Natural killer cell treated with Interleukin-12 subunit alpha and Interleukin-12 subunit beta and Interleukin-15 and Interleukin-18, amount 100 ng/mL, for 72 hours (primary cell): ENCODE measurements at regions not wholly inside any gene's neighbourhood (a gene's known extent, or its start where the extent isn't known, plus 50 kb on each side); places are given as distances from the start of the nearest gene placed in this dataset.

Experiments
- ATAC-seq, 2 donors: fragments of 150-1000 bp; cut with Tn5 transposase in 1 of 2; sonication (Bioruptor Pico), chemical (Tn5 transposase) in 1 of 2; 2 replicates each; pipeline ENCODE4 v1.10.0; 2021
- DNase-seq: peaks from one replicate; pipeline ENCODE4 v3.0.0; 2022; ENCODE audit warnings: low spot score
- H3K27ac Mint-ChIP-seq, 2 donors: 1 replicate in 1 of 2; 2 replicates in 1 of 2; pipeline ENCODE4 v1.8.0; 2022; ENCODE audit warnings: mixed read lengths in 2 of 2, mild to moderate bottlenecking in 1 of 2, moderate library complexity in 1 of 2
- H3K27me3 Mint-ChIP-seq, 2 donors: 1 replicate in 1 of 2; 2 replicates in 1 of 2; pipeline ENCODE4 v1.8.0; 2022; ENCODE audit warnings: mixed read lengths in 2 of 2
- H3K36me3 Mint-ChIP-seq: one replicate; pipeline ENCODE4 v1.8.0; 2022; ENCODE audit warnings: mixed read lengths
- H3K4me1 Mint-ChIP-seq, 2 donors: 1 replicate in 1 of 2; 2 replicates in 1 of 2; pipeline ENCODE4 v1.8.0; 2022; ENCODE audit warnings: low read depth in 2 of 2, mixed read lengths in 2 of 2, mild to moderate bottlenecking in 1 of 2
- H3K4me3 Mint-ChIP-seq: one replicate; pipeline ENCODE4 v1.8.0; 2022; ENCODE audit warnings: mixed read lengths
- H3K9me3 Mint-ChIP-seq: 2 replicates; pipeline ENCODE4 v1.8.0; 2022; ENCODE audit warnings: mixed read lengths

DNA sequence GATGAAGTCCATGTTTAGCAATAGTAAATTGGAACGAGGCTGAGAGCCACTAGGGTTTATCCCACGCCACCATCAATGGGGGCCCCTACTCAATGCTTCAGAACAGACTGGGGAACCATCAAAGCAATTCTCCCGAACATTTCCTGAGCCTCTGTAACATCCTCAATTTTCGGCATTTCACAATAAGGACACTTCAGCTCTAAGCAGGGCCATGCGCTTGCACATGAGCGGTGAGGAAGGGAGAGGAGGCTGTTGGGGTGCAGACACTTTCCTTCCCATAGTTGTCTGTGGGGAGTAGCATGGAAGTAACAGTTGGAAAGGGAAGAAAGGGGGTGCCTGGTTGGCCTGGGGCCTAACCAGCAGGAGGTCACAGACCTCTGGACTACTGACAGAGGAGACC is 129.9 kb upstream of the PRMT8 start:
- H3K27me3 Mint-ChIP-seq, result peaks cover 15 to 28% of the 10 kb centered on the region in 2 donors

GRCh38 chr12:3362737-3363136 is 128.3 kb upstream of the PRMT8 start:
- no peak overlapping the region for H3K4me3 Mint-ChIP-seq
- H3K36me3 Mint-ChIP-seq, result no peaks in the 10 kb centered on the region
- H3K9me3 Mint-ChIP-seq, result no peaks in the 10 kb centered on the region
- ATAC-seq (no peak), DNase-seq (no peak)
- peaks cover 0 to 2% of the 10 kb centered on the region in 2 donors for H3K4me1 Mint-ChIP-seq
- H3K27me3 Mint-ChIP-seq, result peaks cover 15 to 24% of the 10 kb centered on the region in 2 donors
- no peak overlapping the region for H3K27ac Mint-ChIP-seq

More for the DNA sequence above, 129.9 kb upstream of the PRMT8 start:
- no peak for DNase-seq
- no peaks in the 10 kb centered on the region for H3K9me3 Mint-ChIP-seq
- ATAC-seq, result peak in 1 of 2 donors; percentile 22
- no peaks in the 10 kb centered on the region for H3K36me3 Mint-ChIP-seq
- H3K4me3 Mint-ChIP-seq, result no peak overlapping the region
- H3K4me1 Mint-ChIP-seq, result peaks cover 0 to 2% of the 10 kb centered on the region in 2 donors
- H3K27ac Mint-ChIP-seq, result no peak overlapping the region

DNA sequence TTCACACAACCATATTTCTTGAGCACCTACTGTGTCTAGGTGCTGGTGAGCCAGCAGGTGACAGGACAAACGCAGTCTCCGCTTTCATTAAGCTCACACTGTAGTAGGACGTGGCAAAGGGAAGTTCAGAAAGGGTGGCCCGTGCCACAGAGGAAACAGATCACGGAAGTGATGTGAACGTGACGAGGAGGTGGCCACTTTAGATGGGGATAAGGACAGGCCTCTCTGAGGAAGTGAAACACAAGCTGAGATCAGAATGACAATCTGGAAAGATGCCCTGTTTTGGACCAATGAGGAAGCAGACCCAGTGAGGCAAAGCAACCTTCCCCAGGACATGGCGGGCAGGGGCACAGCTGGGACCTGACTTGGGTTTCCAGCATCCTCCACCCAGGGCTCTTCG is 127.4 kb upstream of the PRMT8 start:
- H3K9me3 Mint-ChIP-seq, result no peaks in the 10 kb centered on the region
- H3K4me3 Mint-ChIP-seq, result no peak overlapping the region
- DNase-seq (no peak), ATAC-seq (no peak)
- H3K36me3 Mint-ChIP-seq, result no peaks in the 10 kb centered on the region
- H3K27me3 Mint-ChIP-seq, result peaks cover 15 to 24% of the 10 kb centered on the region in 2 donors
- no peak overlapping the region for H3K27ac Mint-ChIP-seq
- H3K4me1 Mint-ChIP-seq, result peaks cover 0 to 2% of the 10 kb centered on the region in 2 donors

DNA sequence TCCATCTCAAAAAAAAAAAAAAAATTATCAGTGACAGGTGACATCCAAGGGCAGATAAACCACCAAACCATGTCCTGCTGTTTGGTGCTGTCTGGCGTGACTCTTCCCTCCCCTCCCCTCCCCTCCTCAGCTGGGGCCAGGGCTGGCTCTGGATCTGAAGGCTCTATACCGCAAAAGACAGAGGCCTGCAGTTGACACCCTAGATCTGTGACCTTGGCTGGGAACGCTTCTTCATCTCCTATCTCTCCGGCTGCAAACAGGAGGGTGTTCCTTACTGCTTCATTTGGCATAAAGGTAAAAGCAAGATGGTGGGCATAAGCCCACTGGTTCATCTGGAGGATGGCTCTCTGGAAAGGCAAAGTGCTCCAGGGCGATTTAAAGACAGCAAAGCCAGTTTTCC is 126.8 kb upstream of the PRMT8 start:
- DNase-seq (no peak), ATAC-seq (no peak)
- peaks cover 15 to 20% of the 10 kb centered on the region in 2 donors for H3K27me3 Mint-ChIP-seq
- H3K36me3 Mint-ChIP-seq, result no peaks in the 10 kb centered on the region
- H3K27ac Mint-ChIP-seq, result no peak overlapping the region
- H3K9me3 Mint-ChIP-seq, result no peaks in the 10 kb centered on the region
- H3K4me1 Mint-ChIP-seq, result peaks cover 0 to 2% of the 10 kb centered on the region in 2 donors
- H3K4me3 Mint-ChIP-seq, result no peak overlapping the region

GRCh38 chr12:3364661-3365462 is 126.1 kb upstream of the PRMT8 start:
- Mint-ChIP-seq H3K4me1 (peaks cover 0 to 2% of the 10 kb centered on the region in 2 donors), H3K27ac (no peak overlapping the region), H3K4me3 (no peak overlapping the region), H3K9me3 (no peaks in the 10 kb centered on the region), H3K27me3 (peaks cover 15 to 18% of the 10 kb centered on the region in 2 donors), H3K36me3 (no peaks in the 10 kb centered on the region)
- ATAC-seq (no peak), DNase-seq (no peak)

DNA sequence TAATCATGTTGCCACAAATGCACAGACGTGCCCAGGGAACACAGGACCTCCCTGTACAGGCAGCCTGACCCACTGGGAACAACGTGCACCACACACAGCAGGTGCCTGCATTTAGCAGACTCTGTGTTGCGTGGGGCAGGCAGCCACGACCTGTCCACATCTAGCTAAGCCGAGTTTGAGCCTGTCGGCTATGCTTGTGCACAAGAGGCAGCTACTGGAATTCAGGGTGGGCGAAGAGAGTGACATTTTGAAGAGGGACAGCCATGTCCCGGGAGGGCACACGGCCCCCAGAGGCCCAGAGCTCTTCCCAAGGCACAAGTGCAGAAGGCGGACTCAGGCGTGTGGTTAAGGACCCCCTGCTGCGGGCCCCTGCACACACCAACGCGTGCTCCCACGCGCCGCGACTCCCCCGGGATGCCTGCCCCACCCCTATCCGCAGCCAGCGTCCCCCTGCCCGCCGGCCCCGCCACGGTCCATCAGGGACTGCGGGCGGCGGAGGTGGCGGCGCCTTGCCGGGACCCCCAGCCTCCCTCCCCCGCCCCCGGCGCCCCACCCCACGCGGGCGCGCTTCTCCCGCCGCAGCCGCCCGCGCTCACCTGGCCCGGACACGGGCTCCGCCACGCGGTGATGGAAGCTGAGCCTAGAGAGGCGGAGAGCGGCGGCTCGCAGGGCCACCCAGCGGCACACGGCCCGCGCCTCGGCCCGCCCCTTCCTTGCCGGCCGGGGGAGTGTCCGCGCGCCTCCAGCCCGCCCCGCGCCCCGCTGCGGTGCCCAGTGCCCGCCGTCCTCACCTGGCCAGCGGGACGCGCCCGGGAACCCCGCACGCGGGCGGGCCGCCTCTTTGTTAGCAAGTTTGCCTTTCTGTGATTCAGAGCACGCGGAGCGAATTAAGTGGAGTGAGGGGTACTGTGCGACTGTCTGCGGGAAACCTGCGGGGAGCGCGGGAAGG is 125.3 kb upstream of the PRMT8 start:
- H3K36me3 Mint-ChIP-seq, result no peaks in the 10 kb centered on the region
- peak in 1 of 2 donors; percentile 22 for ATAC-seq
- H3K27ac Mint-ChIP-seq, result no peak overlapping the region
- peaks cover 0 to 2% of the 10 kb centered on the region in 2 donors for H3K4me1 Mint-ChIP-seq
- no peaks in the 10 kb centered on the region for H3K9me3 Mint-ChIP-seq
- H3K4me3 Mint-ChIP-seq, result no peak overlapping the region
- DNase-seq, result no peak
- peaks cover 15 to 18% of the 10 kb centered on the region in 2 donors for H3K27me3 Mint-ChIP-seq

- no peaks in the 10 kb centered on the region for H3K9me3 Mint-ChIP-seq
- no peak overlapping the region for H3K27ac Mint-ChIP-seq
- H3K4me1 Mint-ChIP-seq, result peaks cover 0 to 2% of the 10 kb centered on the region in 2 donors
- H3K4me3 Mint-ChIP-seq, result no peak overlapping the region
- ATAC-seq (no peak), DNase-seq (no peak)
- H3K36me3 Mint-ChIP-seq, result no peaks in the 10 kb centered on the region
- H3K27me3 Mint-ChIP-seq, result peaks cover 21% of the 10 kb centered on the region in 2 donors
These were observed 124.4 kb upstream of the PRMT8 start for GRCh38 chr12:3366451-3367110.

DNA sequence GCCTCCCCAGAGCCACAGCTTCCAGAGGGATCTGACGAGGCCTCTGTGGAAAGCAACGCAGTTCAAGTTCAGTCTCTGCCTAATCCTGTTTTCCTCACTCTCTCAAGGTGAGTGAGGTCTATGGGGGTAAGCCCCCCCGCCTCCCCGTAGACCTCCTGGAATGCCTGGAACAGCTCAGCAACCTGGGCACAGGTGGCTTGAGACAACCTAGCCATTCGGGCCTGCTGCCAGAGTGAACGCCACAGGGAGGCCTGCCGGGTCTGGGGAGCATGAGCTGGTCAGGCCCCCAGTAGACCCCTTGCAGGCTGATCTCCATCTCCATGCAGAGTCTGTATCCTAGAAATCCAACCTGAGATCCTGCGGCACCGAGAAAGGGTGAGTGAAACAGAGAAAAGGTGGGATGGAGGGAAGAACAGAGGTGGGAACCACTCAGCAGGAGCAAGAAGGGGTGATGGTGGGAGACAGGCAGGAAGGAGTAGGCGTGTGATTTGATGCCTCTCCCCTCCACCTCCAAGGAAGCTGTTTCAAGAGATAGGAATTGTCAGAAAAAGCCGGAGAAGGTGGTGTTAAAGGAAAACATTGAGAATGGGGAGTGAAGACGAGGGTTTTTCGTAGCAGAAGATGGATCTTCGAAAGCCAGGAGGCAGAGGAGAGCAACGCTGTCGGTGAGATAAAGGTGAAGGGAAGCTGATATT is 123.1 kb upstream of the PRMT8 start:
- Mint-ChIP-seq H3K9me3 (no peaks in the 10 kb centered on the region), H3K36me3 (no peaks in the 10 kb centered on the region), H3K27me3 (peaks cover 26 to 28% of the 10 kb centered on the region in 2 donors), H3K4me3 (no peak overlapping the region), H3K4me1 (peaks cover 0 to 2% of the 10 kb centered on the region in 2 donors), H3K27ac (no peak overlapping the region)
- DNase-seq (no peak), ATAC-seq (no peak)

DNA sequence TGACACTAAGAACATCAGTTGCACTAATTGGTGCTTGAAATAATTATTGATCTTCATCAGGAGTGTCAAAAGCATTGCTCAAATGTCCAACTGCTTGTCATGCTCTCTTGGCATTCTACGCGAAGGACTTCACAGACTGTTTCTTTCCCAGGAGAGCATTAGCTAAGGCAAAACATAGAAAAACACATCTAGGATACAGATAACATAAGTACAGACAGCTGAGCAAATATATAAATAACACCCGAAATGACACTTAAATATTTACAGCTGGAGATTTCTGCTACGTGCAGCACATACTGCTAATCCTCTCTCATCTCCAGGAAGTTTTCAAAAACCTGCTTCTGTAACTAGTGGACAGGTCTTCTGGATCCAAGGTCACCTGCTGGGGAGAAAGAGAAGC is 120.0 kb upstream of the PRMT8 start:
- Mint-ChIP-seq H3K36me3 (no peaks in the 10 kb centered on the region), H3K27me3 (peaks cover 10 to 13% of the 10 kb centered on the region in 2 donors), H3K9me3 (no peaks in the 10 kb centered on the region), H3K4me1 (no peaks in the 10 kb centered on the region), H3K27ac (no peak overlapping the region), H3K4me3 (no peak overlapping the region)
- no peak for ATAC-seq
- DNase-seq, result no peak

GRCh38 chr12:3375326-3375725 is 115.7 kb upstream of the PRMT8 start:
- Mint-ChIP-seq H3K4me1 (no peaks in the 10 kb centered on the region), H3K4me3 (no peak overlapping the region), H3K27me3 (peaks cover 15 to 24% of the 10 kb centered on the region in 2 donors), H3K9me3 (no peaks in the 10 kb centered on the region), H3K27ac (no peak overlapping the region), H3K36me3 (no peaks in the 10 kb centered on the region)
- ATAC-seq, result no peak
- no peak for DNase-seq

- Mint-ChIP-seq H3K9me3 (no peaks in the 10 kb centered on the region), H3K36me3 (no peaks in the 10 kb centered on the region), H3K27me3 (peaks cover 17 to 22% of the 10 kb centered on the region in 2 donors), H3K4me1 (no peaks in the 10 kb centered on the region), H3K27ac (no peak overlapping the region), H3K4me3 (no peak overlapping the region)
- no peak for DNase-seq
- no peak for ATAC-seq
These were observed 114.1 kb upstream of the PRMT8 start for GRCh38 chr12:3376779-3377455.

- Mint-ChIP-seq H3K9me3 (no peaks in the 10 kb centered on the region), H3K27me3 (peaks cover 20 to 31% of the 10 kb centered on the region in 2 donors), H3K36me3 (no peaks in the 10 kb centered on the region), H3K4me3 (no peak overlapping the region), H3K27ac (no peak overlapping the region), H3K4me1 (no peaks in the 10 kb centered on the region)
- ATAC-seq (no peak), DNase-seq (no peak)
These were observed 112.3 kb upstream of the PRMT8 start for GRCh38 chr12:3378655-3379054.

GRCh38 chr12:3379079-3379478 is 111.9 kb upstream of the PRMT8 start:
- H3K36me3 Mint-ChIP-seq, result no peaks in the 10 kb centered on the region
- H3K9me3 Mint-ChIP-seq, result no peaks in the 10 kb centered on the region
- no peak overlapping the region for H3K4me3 Mint-ChIP-seq
- H3K27ac Mint-ChIP-seq, result no peak overlapping the region
- H3K4me1 Mint-ChIP-seq, result no peaks in the 10 kb centered on the region
- DNase-seq, result no peak
- ATAC-seq, result no peak
- H3K27me3 Mint-ChIP-seq, result peaks cover 23 to 35% of the 10 kb centered on the region in 2 donors
